ENCODE measurements at regions not wholly inside any gene's neighbourhood (a gene's known extent, or its start where the extent isn't known, plus 50 kb on each side); places are given as distances from the start of the nearest gene placed in this dataset.

- DNase-seq (ENCODE audit: low read depth in 2 of 2) = no peak
These were observed 555.9 kb upstream of the HS6ST1 start for GRCh38 chr2:128874608-128875007.

GRCh38 chr2:128876986-128877983 lies 558.6 kb upstream of the HS6ST1 start:
- no peak for DNase-seq (ENCODE audit: low read depth in 2 of 2)

GRCh38 chr2:128879161-128879560 lies 560.5 kb upstream of the HS6ST1 start:
- no peak for DNase-seq (ENCODE audit: low read depth in 2 of 2)

- DNase-seq (ENCODE audit: low read depth in 2 of 2) = no peak
These were observed 576.2 kb upstream of the HS6ST1 start for GRCh38 chr2:128894896-128895295.

GRCh38 chr2:128901572-128902391 lies 583.1 kb upstream of the HS6ST1 start:
- DNase-seq (ENCODE audit: low read depth in 2 of 2) = no peak

- no peak for DNase-seq (ENCODE audit: low read depth in 2 of 2)
These were observed 585.0 kb upstream of the HS6ST1 start for GRCh38 chr2:128903637-128904036.

- DNase-seq (ENCODE audit: low read depth in 2 of 2) = no peak
These were observed 592.6 kb upstream of the HS6ST1 start for GRCh38 chr2:128911276-128911675.

GRCh38 chr2:128914320-128914719 lies 595.7 kb upstream of the HS6ST1 start:
- DNase-seq (ENCODE audit: low read depth in 2 of 2) = no peak

- DNase-seq (ENCODE audit: low read depth in 2 of 2) = no peak
These were observed 603.1 kb upstream of the HS6ST1 start for GRCh38 chr2:128921751-128922150.

GRCh38 chr2:128922154-128922553 lies 603.5 kb upstream of the HS6ST1 start:
- no peak for DNase-seq (ENCODE audit: low read depth in 2 of 2)

GRCh38 chr2:128925631-128926030 lies 607.0 kb upstream of the HS6ST1 start:
- DNase-seq (ENCODE audit: low read depth in 2 of 2) = no peak

- DNase-seq (ENCODE audit: low read depth in 2 of 2) = no peak
These were observed 611.4 kb upstream of the HS6ST1 start for GRCh38 chr2:128930101-128930500.

- no peak for DNase-seq (ENCODE audit: low read depth in 2 of 2)
These were observed 621.7 kb upstream of the HS6ST1 start for GRCh38 chr2:128940378-128940777.

GRCh38 chr2:128941751-128942150 lies 623.1 kb upstream of the HS6ST1 start:
- DNase-seq (ENCODE audit: low read depth in 2 of 2) = no peak

- no peak for DNase-seq (ENCODE audit: low read depth in 2 of 2)
These were observed 630.7 kb upstream of the HS6ST1 start for GRCh38 chr2:128949360-128949759.

GRCh38 chr2:128950758-128951157 lies 632.1 kb upstream of the HS6ST1 start:
- no peak for DNase-seq (ENCODE audit: low read depth in 2 of 2)

- no peak for DNase-seq (ENCODE audit: low read depth in 2 of 2)
These were observed 639.6 kb upstream of the HS6ST1 start for GRCh38 chr2:128958241-128958640.

- DNase-seq (ENCODE audit: low read depth in 2 of 2) = no peak
These were observed 649.0 kb upstream of the HS6ST1 start for GRCh38 chr2:128967646-128968045.

- DNase-seq (ENCODE audit: low read depth in 2 of 2) = no peak
These were observed 650.7 kb upstream of the HS6ST1 start for GRCh38 chr2:128969374-128969773.

- no peak for DNase-seq (ENCODE audit: low read depth in 2 of 2)
These were observed 651.9 kb upstream of the HS6ST1 start for GRCh38 chr2:128970332-128971116.

- no peak for DNase-seq (ENCODE audit: low read depth in 2 of 2)
These were observed 654.9 kb upstream of the HS6ST1 start for GRCh38 chr2:128973566-128973965.

- DNase-seq (ENCODE audit: low read depth in 2 of 2) = no peak
These were observed 659.5 kb upstream of the HS6ST1 start for GRCh38 chr2:128978212-128978611.
